Ishikawa (cell line): ENCODE measurements at regions not wholly inside any gene's neighbourhood (a gene's known extent, or its start where the extent isn't known, plus 50 kb on each side); places are given as distances from the start of the nearest gene placed in this dataset.

Experiments used
- CEBPB ChIP-seq: IDR thresholded peaks from 2 replicates; pipeline ENCODE4 v1.6.1; 2012
- CREB1 ChIP-seq: IDR thresholded peaks from 2 replicates; pipeline ENCODE4 v1.6.1; 2012; ENCODE audit warnings: low read depth
- EGR1 ChIP-seq: IDR thresholded peaks from 2 replicates; pipeline ENCODE4 v1.6.1; 2012
- EP300 ChIP-seq: IDR thresholded peaks from 2 replicates; pipeline ENCODE4 v1.6.1; 2012; ENCODE audit warnings: borderline replicate concordance
- FOXM1 ChIP-seq: IDR thresholded peaks from 2 replicates; pipeline ENCODE4 v1.6.1; 2012; ENCODE audit warnings: low read depth, borderline replicate concordance
- MAX ChIP-seq: IDR thresholded peaks from 2 replicates; pipeline ENCODE4 v1.6.1; 2012
- NFIC ChIP-seq: IDR thresholded peaks from 2 replicates; pipeline ENCODE4 v1.6.1; 2012
- RAD21 ChIP-seq: IDR thresholded peaks from 2 replicates; pipeline ENCODE4 v1.6.1; 2012; ENCODE audit warnings: low read depth
- TAF1 ChIP-seq: IDR thresholded peaks from 2 replicates; pipeline ENCODE4 v1.6.1; 2012; ENCODE audit warnings: low read depth, mild to moderate bottlenecking
- TCF12 ChIP-seq: IDR thresholded peaks from 2 replicates; pipeline ENCODE4 v1.6.1; 2012; ENCODE audit warnings: low read depth
- TEAD4 ChIP-seq: IDR thresholded peaks from 2 replicates; pipeline ENCODE4 v1.6.1; 2012
- YY1 ChIP-seq: IDR thresholded peaks from 2 replicates; pipeline ENCODE4 v1.6.1; 2012; ENCODE audit warnings: low read depth
- ZBTB7A ChIP-seq: IDR thresholded peaks from 2 replicates; pipeline ENCODE4 v1.6.1; 2012; ENCODE audit warnings: low read depth
- TF ChIP-seq, protein P1 (sequence below): IDR thresholded peaks from 2 replicates; pipeline ENCODE4 v1.6.1; 2012; ENCODE audit warnings: low read depth, mild to moderate bottlenecking
- TF ChIP-seq, protein P2 (sequence below): IDR thresholded peaks from 2 replicates; pipeline ENCODE4 v1.6.1; 2012

- TF ChIP-seq MAX (no peak), NFIC (no peak), TAF1 (no peak), CEBPB (no peak), TEAD4 (no peak), EGR1 (no peak), TCF12 (no peak), CREB1 (no peak)
Observed at GRCh38 chr3:151946606-151947005, 73.2 kb downstream of the SUCNR1 start.

- TF ChIP-seq FOXM1, result no peak
- no peak for TF ChIP-seq ZBTB7A
- TF ChIP-seq, protein P1, sequence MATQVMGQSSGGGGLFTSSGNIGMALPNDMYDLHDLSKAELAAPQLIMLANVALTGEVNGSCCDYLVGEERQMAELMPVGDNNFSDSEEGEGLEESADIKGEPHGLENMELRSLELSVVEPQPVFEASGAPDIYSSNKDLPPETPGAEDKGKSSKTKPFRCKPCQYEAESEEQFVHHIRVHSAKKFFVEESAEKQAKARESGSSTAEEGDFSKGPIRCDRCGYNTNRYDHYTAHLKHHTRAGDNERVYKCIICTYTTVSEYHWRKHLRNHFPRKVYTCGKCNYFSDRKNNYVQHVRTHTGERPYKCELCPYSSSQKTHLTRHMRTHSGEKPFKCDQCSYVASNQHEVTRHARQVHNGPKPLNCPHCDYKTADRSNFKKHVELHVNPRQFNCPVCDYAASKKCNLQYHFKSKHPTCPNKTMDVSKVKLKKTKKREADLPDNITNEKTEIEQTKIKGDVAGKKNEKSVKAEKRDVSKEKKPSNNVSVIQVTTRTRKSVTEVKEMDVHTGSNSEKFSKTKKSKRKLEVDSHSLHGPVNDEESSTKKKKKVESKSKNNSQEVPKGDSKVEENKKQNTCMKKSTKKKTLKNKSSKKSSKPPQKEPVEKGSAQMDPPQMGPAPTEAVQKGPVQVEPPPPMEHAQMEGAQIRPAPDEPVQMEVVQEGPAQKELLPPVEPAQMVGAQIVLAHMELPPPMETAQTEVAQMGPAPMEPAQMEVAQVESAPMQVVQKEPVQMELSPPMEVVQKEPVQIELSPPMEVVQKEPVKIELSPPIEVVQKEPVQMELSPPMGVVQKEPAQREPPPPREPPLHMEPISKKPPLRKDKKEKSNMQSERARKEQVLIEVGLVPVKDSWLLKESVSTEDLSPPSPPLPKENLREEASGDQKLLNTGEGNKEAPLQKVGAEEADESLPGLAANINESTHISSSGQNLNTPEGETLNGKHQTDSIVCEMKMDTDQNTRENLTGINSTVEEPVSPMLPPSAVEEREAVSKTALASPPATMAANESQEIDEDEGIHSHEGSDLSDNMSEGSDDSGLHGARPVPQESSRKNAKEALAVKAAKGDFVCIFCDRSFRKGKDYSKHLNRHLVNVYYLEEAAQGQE, result no peak
Observed at GRCh38 chr3:151949706-151950105, 76.3 kb downstream of the SUCNR1 start.

DNA sequence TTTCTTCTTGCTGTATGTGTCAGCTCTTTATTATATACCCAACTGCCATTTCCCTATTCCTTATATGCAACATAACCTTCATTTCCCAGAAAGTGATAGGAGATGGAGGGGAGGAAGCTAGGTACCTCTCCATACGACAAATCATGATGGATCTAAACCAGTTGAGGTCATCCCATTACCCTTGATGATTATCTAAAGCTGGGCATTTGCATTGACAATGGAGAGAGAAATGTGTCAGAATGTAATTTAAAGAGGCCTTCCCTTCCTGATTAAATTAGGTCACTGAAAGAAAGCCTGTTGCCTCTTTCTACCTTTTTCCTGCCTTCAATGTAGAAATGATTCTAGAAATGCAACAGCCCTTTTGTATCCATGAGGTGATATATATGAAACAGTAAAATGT is 81.9 kb downstream of the SUCNR1 start:
- TF ChIP-seq CEBPB, result no peak
- no peak for TF ChIP-seq EP300
- no peak for TF ChIP-seq YY1
- TF ChIP-seq CREB1, result no peak
- no peak for TF ChIP-seq TAF1
- TF ChIP-seq EGR1, result no peak
- no peak for TF ChIP-seq MAX
- TF ChIP-seq, protein P1, result no peak
- TF ChIP-seq ZBTB7A, result no peak
- no peak for TF ChIP-seq RAD21
- no peak for TF ChIP-seq FOXM1
- TF ChIP-seq, protein P2, sequence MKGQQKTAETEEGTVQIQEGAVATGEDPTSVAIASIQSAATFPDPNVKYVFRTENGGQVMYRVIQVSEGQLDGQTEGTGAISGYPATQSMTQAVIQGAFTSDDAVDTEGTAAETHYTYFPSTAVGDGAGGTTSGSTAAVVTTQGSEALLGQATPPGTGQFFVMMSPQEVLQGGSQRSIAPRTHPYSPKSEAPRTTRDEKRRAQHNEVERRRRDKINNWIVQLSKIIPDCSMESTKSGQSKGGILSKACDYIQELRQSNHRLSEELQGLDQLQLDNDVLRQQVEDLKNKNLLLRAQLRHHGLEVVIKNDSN, result no peak
- no peak for TF ChIP-seq TEAD4
- no peak for TF ChIP-seq TCF12
- TF ChIP-seq NFIC, result no peak

DNA sequence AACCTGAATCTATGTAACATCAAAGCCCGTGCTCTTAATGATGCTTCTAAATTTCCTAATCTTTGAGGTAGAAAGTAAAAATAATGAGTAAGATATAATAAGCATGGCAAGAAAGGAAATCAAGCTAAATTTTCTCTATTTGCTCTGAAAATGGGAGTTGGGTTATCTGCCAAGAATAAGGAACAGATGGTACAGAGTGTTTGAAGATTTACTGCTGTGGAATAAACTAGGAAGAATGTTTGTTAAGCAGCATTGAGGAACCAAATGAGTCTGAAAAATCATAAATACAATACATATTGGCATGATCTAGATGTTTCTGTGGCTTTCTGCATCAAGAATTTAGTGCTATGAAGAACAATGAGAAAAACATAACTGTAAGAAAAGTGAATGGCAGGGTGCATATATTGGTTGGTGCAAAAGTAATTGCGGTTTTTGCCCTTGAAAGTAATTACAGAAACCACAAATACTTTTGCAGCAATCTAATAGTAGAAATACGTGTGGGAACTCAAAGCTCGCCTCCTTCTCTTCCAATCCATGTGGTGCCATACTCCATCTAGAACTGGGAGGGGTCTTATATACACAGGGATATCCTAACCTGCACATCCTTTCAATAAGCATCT is 87.6 kb downstream of the SUCNR1 start:
- TF ChIP-seq, protein P2, result no peak
- TF ChIP-seq TEAD4 (no peak), EP300 (no peak), ZBTB7A (no peak)

DNA sequence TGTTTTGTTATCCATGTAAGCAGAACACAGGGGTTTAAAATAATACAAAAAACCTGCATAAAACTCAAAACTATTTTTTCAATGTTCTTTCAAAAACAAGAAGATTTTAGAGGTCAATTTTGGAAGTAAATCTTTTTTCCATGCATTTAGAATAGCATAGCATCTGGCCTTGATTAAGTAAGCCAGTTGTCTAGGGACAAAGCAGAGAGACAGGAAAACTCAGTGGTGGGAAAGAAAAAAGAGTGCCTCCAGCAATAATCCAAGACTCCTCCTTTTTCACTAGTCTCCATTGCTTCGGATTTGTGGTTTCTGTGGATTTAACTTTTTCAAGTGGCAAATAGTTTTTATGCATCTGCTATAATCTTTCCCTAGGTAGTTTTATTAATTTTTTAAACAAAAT is 88.9 kb downstream of the SUCNR1 start:
- no peak for TF ChIP-seq FOXM1
- TF ChIP-seq YY1, result no peak
- no peak for TF ChIP-seq CEBPB
- TF ChIP-seq RAD21, result no peak
- TF ChIP-seq TCF12, result no peak
- TF ChIP-seq, protein P1, result no peak
- no peak for TF ChIP-seq TEAD4
- TF ChIP-seq MAX, result no peak
